Neural cell (in vitro differentiated cells): ENCODE measurements at regions not wholly inside any gene's neighbourhood (a gene's known extent, or its start where the extent isn't known, plus 50 kb on each side); places are given as distances from the start of the nearest gene placed in this dataset.

Source experiments
- H2AFZ ChIP-seq: fragments of 200-600, 300-800 bp; sonication (generic), shearing (Covaris generic); 2 replicates; pipeline ENCODE4 v1.6.0; 2014; ENCODE audit warnings: low read depth, mild to moderate bottlenecking, antibody characterized with exemption, low read length, moderate library complexity
- H3F3A ChIP-seq: fragments of 200-600 bp; shearing (Covaris generic); 2 replicates; pipeline ENCODE4 v1.6.1; 2016; ENCODE audit warnings: mild to moderate bottlenecking, moderate library complexity, mixed read lengths, antibody characterized with exemption, low read length; ENCODE audit not compliant: insufficient read depth, poor library complexity, severe bottlenecking
- H3K27ac ChIP-seq: fragments of 200-600, 300-800 bp; sonication (generic), shearing (Covaris generic); 2 replicates; pipeline ENCODE4 v1.5.1; 2014; ENCODE audit warnings: mild to moderate bottlenecking, low read length, moderate library complexity
- H3K27me3 ChIP-seq: fragments of 300-800, 200-600 bp; sonication (generic), shearing (Covaris generic); 2 replicates; pipeline ENCODE4 v1.6.0; 2014; ENCODE audit warnings: mild to moderate bottlenecking, low read depth, low read length, moderate library complexity; ENCODE audit not compliant: insufficient read depth
- H3K36me3 ChIP-seq: fragments of 300-800, 200-600 bp; sonication (generic), shearing (Covaris generic); 2 replicates; pipeline ENCODE4 v1.5.1; 2014; ENCODE audit warnings: mild to moderate bottlenecking, antibody characterized with exemption, low read length, moderate library complexity; ENCODE audit not compliant: insufficient read depth
- H3K4me2 ChIP-seq: fragments of 300-800, 200-600 bp; sonication (generic), shearing (Covaris generic); 2 replicates; pipeline ENCODE4 v1.6.0; 2014; ENCODE audit warnings: mild to moderate bottlenecking, low read length
- H3K4me3 ChIP-seq: fragments of 300-800, 200-600 bp; sonication (generic), shearing (Covaris generic); 2 replicates; pipeline ENCODE4 v1.5.1; 2014; ENCODE audit warnings: mild to moderate bottlenecking, low read length, moderate library complexity
- H3K79me2 ChIP-seq: fragments of 200-600 bp; shearing (Covaris generic); replicated peaks from 2 replicates; pipeline ENCODE4 v1.6.0; 2014; ENCODE audit warnings: mild to moderate bottlenecking, low read length, moderate library complexity; ENCODE audit not compliant: insufficient read depth
- H3K9ac ChIP-seq: fragments of 300-800, 200-600 bp; sonication (generic), shearing (Covaris generic); 2 replicates; pipeline ENCODE4 v1.6.1; 2016; ENCODE audit warnings: mild to moderate bottlenecking, low read length, mixed read lengths
- H3K9me2 ChIP-seq: fragments of 200-600 bp; shearing (Covaris generic); 2 replicates; pipeline ENCODE4 v1.6.1; 2016; ENCODE audit warnings: mild to moderate bottlenecking, low read length, mixed read lengths; ENCODE audit not compliant: insufficient read depth
- H3K9me3 ChIP-seq: fragments of 200-600, 300-800 bp; sonication (generic), shearing (Covaris generic); 2 replicates; pipeline ENCODE4 v1.6.1; 2016; ENCODE audit warnings: mild to moderate bottlenecking, mixed run types, low read length, moderate library complexity, mixed read lengths
- H4K20me1 ChIP-seq: fragments of 200-600 bp; shearing (Covaris generic); 2 replicates; pipeline ENCODE4 v1.6.1; 2016; ENCODE audit warnings: mild to moderate bottlenecking, mixed run types; ENCODE audit not compliant: insufficient read depth
- CTCF ChIP-seq: fragments of 450-650 bp; IDR thresholded peaks from 2 replicates; pipeline ENCODE4 v1.5.1; 2014; ENCODE audit warnings: antibody characterized with exemption, mild to moderate bottlenecking, moderate library complexity; ENCODE audit not compliant: poor library complexity, severe bottlenecking
- EP300 ChIP-seq: fragments of 450-650 bp; conservative IDR thresholded peaks from 2 replicates; pipeline ENCODE4 v1.6.1; 2014; ENCODE audit warnings: antibody characterized with exemption, mild to moderate bottlenecking, moderate library complexity; ENCODE audit not compliant: poor library complexity, severe bottlenecking
- EZH2 ChIP-seq: fragments of 200-600, 300-800 bp; shearing (Covaris generic), sonication (generic); IDR thresholded peaks from 2 replicates; pipeline ENCODE4 v1.6.1; 2014; ENCODE audit warnings: antibody characterized with exemption, low read length, borderline replicate concordance, mild to moderate bottlenecking; ENCODE audit not compliant: insufficient read depth, poor library complexity, severe bottlenecking
- MXI1 ChIP-seq: fragments of 450-650 bp; conservative IDR thresholded peaks from 2 replicates; pipeline ENCODE4 v1.6.1; 2014; ENCODE audit warnings: antibody characterized with exemption, mild to moderate bottlenecking; ENCODE audit not compliant: poor library complexity, severe bottlenecking
- POLR2AphosphoS5 ChIP-seq: IDR thresholded peaks from 2 replicates; pipeline ENCODE4 v1.6.1; 2012
- RAD21 ChIP-seq: fragments of 450-650 bp; conservative IDR thresholded peaks from 2 replicates; pipeline ENCODE4 v1.6.1; 2014; ENCODE audit warnings: antibody characterized with exemption, mild to moderate bottlenecking, moderate library complexity
- REST ChIP-seq: IDR thresholded peaks from 2 replicates; pipeline ENCODE4 v1.6.1; 2012; ENCODE audit warnings: borderline replicate concordance
- SMC3 ChIP-seq: fragments of 450-650 bp; conservative IDR thresholded peaks from 2 replicates; pipeline ENCODE4 v1.6.1; 2014; ENCODE audit warnings: antibody characterized with exemption, mild to moderate bottlenecking, moderate library complexity; ENCODE audit not compliant: poor library complexity
- TAF1 ChIP-seq: IDR thresholded peaks from 2 replicates; pipeline ENCODE4 v1.6.1; 2012; ENCODE audit warnings: low read depth

- no peaks in the 10 kb centered on the region for H4K20me1 ChIP-seq
- H3K9ac ChIP-seq, result no peak overlapping the region
- no peak for TF ChIP-seq EP300
- no peak for TF ChIP-seq CTCF
- TF ChIP-seq REST, result no peak
- TF ChIP-seq SMC3, result no peak
- TF ChIP-seq POLR2AphosphoS5, result no peak
- TF ChIP-seq TAF1, result no peak
- H3K4me2 ChIP-seq, result no peak overlapping the region
- H3F3A ChIP-seq, result no peaks in the 10 kb centered on the region
- no peaks in the 10 kb centered on the region for H3K36me3 ChIP-seq
- H3K4me3 ChIP-seq, result no peak overlapping the region
- H3K27me3 ChIP-seq, result no peaks in the 10 kb centered on the region
- no peaks in the 10 kb centered on the region for H3K9me2 ChIP-seq
- H3K9me3 ChIP-seq, result no peaks in the 10 kb centered on the region
- no peaks in the 10 kb centered on the region for H3K79me2 ChIP-seq
- no peak overlapping the region for H3K27ac ChIP-seq
- no peak overlapping the region for H2AFZ ChIP-seq
Observed at GRCh38 chr9:18015116-18015515, 436.2 kb downstream of the SH3GL2 start.

GRCh38 chr9:18017136-18017535 is 438.3 kb downstream of the SH3GL2 start:
- Histone ChIP-seq H3K79me2 (no peaks in the 10 kb centered on the region), H3K9me3 (no peaks in the 10 kb centered on the region), H3K36me3 (no peaks in the 10 kb centered on the region), H3K27me3 (no peaks in the 10 kb centered on the region), H3K27ac (no peak overlapping the region), H2AFZ (no peak overlapping the region), H4K20me1 (no peaks in the 10 kb centered on the region), H3K4me2 (no peak overlapping the region), H3F3A (no peaks in the 10 kb centered on the region), H3K9me2 (no peaks in the 10 kb centered on the region), H3K9ac (no peak overlapping the region), H3K4me3 (no peak overlapping the region)
- TF ChIP-seq TAF1 (no peak), MXI1 (no peak), EZH2 (no peak), REST (no peak), EP300 (no peak), RAD21 (no peak), CTCF (no peak), SMC3 (no peak), POLR2AphosphoS5 (no peak)
